B cell (primary cell): ENCODE measurements at regions not wholly inside any gene's neighbourhood (a gene's known extent, or its start where the extent isn't known, plus 50 kb on each side); places are given as distances from the start of the nearest gene placed in this dataset.

Experiments
- ATAC-seq: fragments of 200-7000 bp; cut with Tn5 transposase; one replicate; pipeline ENCODE4 v1.10.0; 2021; ENCODE audit warnings: low read depth, mild to moderate bottlenecking, moderate number of reproducible peaks, moderate library complexity
- CTCF ChIA-PET: fragments of 350-600 bp; sonication (Branson Sonifier 250); formaldehyde crosslinking; loops from one replicate; lab custom pipeline; 2021; ENCODE audit warnings: antibody characterized with exemption, inconsistent platforms; lab: Charles Lee
- POLR2A ChIA-PET: fragments of 350-600 bp; sonication (Branson Sonifier 250); formaldehyde crosslinking; loops from one replicate; lab custom pipeline; 2021; ENCODE audit warnings: antibody characterized with exemption; lab: Charles Lee
- DNase-seq: peaks from one replicate; pipeline ENCODE4 v3.0.0; 2013
- H2AFZ ChIP-seq: 2 replicates; pipeline ENCODE4 v1.6.1; 2012; ENCODE audit warnings: mild to moderate bottlenecking, low read depth, low read length; ENCODE audit not compliant: insufficient read depth, poor library complexity, severe bottlenecking
- H3K27ac ChIP-seq, 2 donors: 1 replicate in 1 of 2; 2 replicates in 1 of 2; pipeline ENCODE4 v1.5.1; 2012 to 2013; ENCODE audit warnings: low read length in 2 of 2, mild to moderate bottlenecking in 2 of 2, moderate library complexity in 1 of 2
- H3K27me3 ChIP-seq, 4 experiments: fragments of 200-600 bp in 1 of 4; sonication (generic) in 1 of 4; replicated peaks in 1 of 4; 1 replicate in 2 of 4; 2 replicates in 2 of 4; pipeline versions ENCODE4 v1.6.1 to v1.7.0; 2013 to 2016; ENCODE audit warnings: low read length in 3 of 4, mild to moderate bottlenecking in 2 of 4, mixed read lengths in 1 of 4, moderate library complexity in 1 of 4; ENCODE audit not compliant: insufficient read depth in 4 of 4, control insufficient read depth in 3 of 4; ENCODE audit errors: control extremely low read depth in 1 of 4
- H3K36me3 ChIP-seq, 2 experiments: replicated peaks in 1 of 2; 1 replicate in 1 of 2; 2 replicates in 1 of 2; pipeline versions ENCODE4 v1.6.1 to v1.7.1; 2013; ENCODE audit warnings: low read length in 1 of 2; ENCODE audit not compliant: insufficient read depth in 2 of 2, control insufficient read depth in 1 of 2; ENCODE audit errors: control extremely low read depth in 1 of 2, extremely low read depth in 1 of 2
- H3K4me1 ChIP-seq, 2 donors: fragments of 200-600 bp in 1 of 2; sonication (generic) in 1 of 2; 1 replicate in 1 of 2; 2 replicates in 1 of 2; pipeline versions ENCODE4 v1.5.1 to v1.6.1; 2013 to 2017; ENCODE audit warnings: low read length in 2 of 2; ENCODE audit not compliant: control insufficient read depth in 2 of 2, insufficient read depth in 2 of 2
- H3K4me2 ChIP-seq: replicated peaks from 2 replicates; pipeline ENCODE3; 2012; ENCODE audit warnings: mild to moderate bottlenecking, low read depth, low read length; ENCODE audit not compliant: poor library complexity, severe bottlenecking
- H3K4me3 ChIP-seq, 5 experiments: fragments of 200-600 bp in 1 of 5; sonication (generic) in 1 of 5; 1 replicate in 3 of 5; 2 replicates in 2 of 5; pipeline versions ENCODE4 v1.5.1 to v1.7.0; 2011 to 2016; ENCODE audit warnings: low read length in 4 of 5, mild to moderate bottlenecking in 4 of 5, low read depth in 2 of 5, control low read depth in 1 of 5, moderate library complexity in 1 of 5; ENCODE audit not compliant: insufficient read depth in 1 of 5; ENCODE audit errors: control extremely low read depth in 1 of 5, extremely low read depth in 1 of 5
- H3K79me2 ChIP-seq: fragments of 200-600 bp; sonication (generic); one replicate; pipeline ENCODE4 v1.6.0; 2016; ENCODE audit warnings: low read length; ENCODE audit not compliant: control insufficient read depth, insufficient read depth
- H3K9ac ChIP-seq: fragments of 200-600 bp; sonication (generic); 2 replicates; pipeline ENCODE4 v1.6.1; 2017; ENCODE audit warnings: mild to moderate bottlenecking, low read length, moderate library complexity
- H3K9me3 ChIP-seq, 3 donors: one replicate each; pipeline versions ENCODE4 v1.6.1 to v1.7.1; 2013; ENCODE audit warnings: low read length in 2 of 3; ENCODE audit not compliant: control insufficient read depth in 2 of 3, insufficient read depth in 1 of 3; ENCODE audit errors: control extremely low read depth in 1 of 3
- H4K20me1 ChIP-seq: 2 replicates; pipeline ENCODE4 v1.6.0; 2012; ENCODE audit warnings: mild to moderate bottlenecking, low read length; ENCODE audit not compliant: insufficient read depth, control insufficient read depth, poor library complexity, severe bottlenecking
- H3K27ac Mint-ChIP-seq: one replicate; pipeline ENCODE4 v1.8.0; 2021; ENCODE audit warnings: mixed read lengths
- H3K27me3 Mint-ChIP-seq: one replicate; pipeline ENCODE4 v1.8.0; 2021; ENCODE audit warnings: mixed read lengths
- H3K4me1 Mint-ChIP-seq: one replicate; pipeline ENCODE4 v1.8.0; 2021; ENCODE audit warnings: mixed read lengths
- H3K4me3 Mint-ChIP-seq: one replicate; pipeline ENCODE4 v1.8.0; 2021; ENCODE audit warnings: mixed read lengths
- H3K9me3 Mint-ChIP-seq: one replicate; pipeline ENCODE4 v1.8.0; 2022; ENCODE audit warnings: mixed read lengths; ENCODE audit not compliant: insufficient read depth
- EZH2 ChIP-seq: IDR thresholded peaks from 2 replicates; pipeline ENCODE4 v1.6.1; 2012; ENCODE audit warnings: borderline replicate concordance, low read depth, mild to moderate bottlenecking, moderate library complexity, low read length; ENCODE audit not compliant: insufficient read depth, poor library complexity, severe bottlenecking
- WGBS: methylation state at CpG from one replicate; pipeline ENCODE4 v1.1.5; 2013; ENCODE audit warnings: missing lambda C conversion rate; ENCODE audit not compliant: insufficient coverage; 5-methylcytosine and 5-hydroxymethylcytosine counted together
- intact Hi-C: fragments of 100-400 bp; cut with micrococcal nuclease; formaldehyde crosslinking; loops from one replicate; pipeline ENCODE4 v1.10.0; 2022
- TF ChIP-seq, protein P1 (sequence below): fragments of 200-600 bp; IDR thresholded peaks from one replicate; pipeline ENCODE4 v1.8.0; 2022; ENCODE audit warnings: antibody characterized with exemption, mild to moderate bottlenecking

DNA sequence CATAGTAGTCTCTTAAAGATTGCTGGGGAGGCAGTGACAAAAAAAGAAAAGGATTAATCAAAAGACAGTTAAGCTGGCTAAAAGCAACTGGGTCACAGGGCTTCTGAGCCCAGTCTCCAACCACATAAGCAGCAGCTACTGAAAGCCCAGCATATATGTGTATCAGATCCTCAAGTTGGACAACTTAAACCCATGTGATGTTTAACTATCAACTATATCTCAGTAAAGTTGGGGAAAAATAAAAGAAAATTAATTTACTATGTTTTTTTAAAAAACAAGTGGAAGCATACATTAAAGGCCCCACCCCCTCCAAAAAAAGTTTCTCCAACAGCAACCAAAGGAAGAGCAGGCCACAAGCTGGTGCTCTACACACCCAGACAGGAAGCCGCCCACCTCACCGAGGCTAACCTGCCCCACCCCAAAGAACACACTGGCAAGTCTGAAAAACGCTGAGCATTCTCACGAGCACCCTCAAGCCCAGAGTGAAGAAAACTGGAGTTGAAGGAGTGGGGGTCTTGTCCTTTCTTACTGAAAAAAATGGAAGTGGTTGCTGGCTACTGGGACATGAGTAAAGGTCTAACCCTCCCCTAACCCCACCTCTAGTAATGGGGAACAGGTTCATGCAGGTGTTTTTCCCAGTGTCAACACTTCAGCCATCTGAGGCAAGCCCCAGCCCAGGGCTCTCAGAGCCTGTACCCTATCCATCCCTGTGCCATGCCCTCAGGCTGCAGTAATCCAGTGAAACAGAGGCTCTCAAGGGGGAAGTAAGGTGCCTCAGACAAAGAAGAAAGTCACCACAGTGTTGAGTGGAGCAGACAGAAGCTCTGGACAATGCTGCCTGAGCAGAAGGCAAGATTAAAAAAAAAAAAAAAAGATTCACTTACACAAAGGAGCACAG is 106.3 kb downstream of the GYPC start:
- TF ChIP-seq, protein P1, sequence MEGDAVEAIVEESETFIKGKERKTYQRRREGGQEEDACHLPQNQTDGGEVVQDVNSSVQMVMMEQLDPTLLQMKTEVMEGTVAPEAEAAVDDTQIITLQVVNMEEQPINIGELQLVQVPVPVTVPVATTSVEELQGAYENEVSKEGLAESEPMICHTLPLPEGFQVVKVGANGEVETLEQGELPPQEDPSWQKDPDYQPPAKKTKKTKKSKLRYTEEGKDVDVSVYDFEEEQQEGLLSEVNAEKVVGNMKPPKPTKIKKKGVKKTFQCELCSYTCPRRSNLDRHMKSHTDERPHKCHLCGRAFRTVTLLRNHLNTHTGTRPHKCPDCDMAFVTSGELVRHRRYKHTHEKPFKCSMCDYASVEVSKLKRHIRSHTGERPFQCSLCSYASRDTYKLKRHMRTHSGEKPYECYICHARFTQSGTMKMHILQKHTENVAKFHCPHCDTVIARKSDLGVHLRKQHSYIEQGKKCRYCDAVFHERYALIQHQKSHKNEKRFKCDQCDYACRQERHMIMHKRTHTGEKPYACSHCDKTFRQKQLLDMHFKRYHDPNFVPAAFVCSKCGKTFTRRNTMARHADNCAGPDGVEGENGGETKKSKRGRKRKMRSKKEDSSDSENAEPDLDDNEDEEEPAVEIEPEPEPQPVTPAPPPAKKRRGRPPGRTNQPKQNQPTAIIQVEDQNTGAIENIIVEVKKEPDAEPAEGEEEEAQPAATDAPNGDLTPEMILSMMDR: no peak
- TF ChIP-seq EZH2: no peak
- DNase-seq (no peak), ATAC-seq (no peak)
- Histone ChIP-seq H3K4me1 (peaks cover 4 to 8% of the 10 kb centered on the region in 2 donors), H3K4me3 (no peak overlapping the region), H2AFZ (no peak overlapping the region), H4K20me1 (no peaks in the 10 kb centered on the region), H3K4me2 (peak overlapping the region; percentile 32), H3K36me3 (no peaks in the 10 kb centered on the region), H3K27ac (no peak overlapping the region), H3K9ac (no peak overlapping the region), H3K79me2 (no peaks in the 10 kb centered on the region), H3K9me3 (no peaks in the 10 kb centered on the region), H3K27me3 (peaks cover 0 to 5% (median 0%) of the 10 kb centered on the region in 4 experiments)
- H3K9me3 Mint-ChIP-seq: no peaks in the 10 kb centered on the region
- H3K4me3 Mint-ChIP-seq: no peak overlapping the region
- CTCF ChIA-PET: interaction anchor here (1.7 kb wide), 1 partner anchor 234 kb away, joined by 5 read pairs; no protein-coding TSS in a partner anchor
- intact Hi-C loops: no loop called here
- H3K27me3 Mint-ChIP-seq: peaks cover 30% of the 10 kb centered on the region
- peaks cover 10% of the 10 kb centered on the region for H3K4me1 Mint-ChIP-seq
- WGBS: 20% methylated on average over 2 of the region's 4 CpGs
- POLR2A ChIA-PET: no interaction called here
- no peak overlapping the region for H3K27ac Mint-ChIP-seq

DNA sequence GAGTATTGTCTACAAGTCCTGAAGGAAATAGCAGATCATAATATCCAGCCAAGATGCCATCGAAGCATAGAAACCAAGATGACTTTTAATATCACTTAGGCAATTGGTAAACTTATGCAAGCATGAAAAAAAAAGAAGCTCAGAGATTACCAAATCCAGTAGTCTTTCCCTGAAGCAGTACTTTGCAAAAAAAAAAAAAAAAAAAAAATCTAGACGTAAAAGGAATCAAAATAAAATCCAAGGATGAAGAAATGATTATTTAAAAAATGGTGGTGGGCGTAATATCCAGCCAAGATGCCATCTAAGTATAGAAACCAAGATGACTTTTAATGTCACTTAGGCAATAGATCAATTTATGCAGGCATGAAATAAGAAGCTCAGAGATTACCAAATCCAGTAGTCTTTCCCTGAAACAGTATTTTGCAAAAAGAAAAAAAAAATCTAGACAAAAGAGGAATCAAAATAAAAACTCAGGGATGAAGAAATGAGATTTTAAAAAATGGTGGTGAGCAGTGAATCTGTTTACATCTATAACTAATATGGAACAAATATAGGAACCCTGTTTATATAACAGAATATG is 108.8 kb downstream of the GYPC start:
- ChIA-PET POLR2A (no interaction called here), CTCF (interaction anchor here (0.9 kb wide), 1 partner anchor 12 kb away, joined by 3 read pairs; no protein-coding TSS in a partner anchor)
- intact Hi-C loops: no loop called here
- H3K27me3 Mint-ChIP-seq: peaks cover 32% of the 10 kb centered on the region
- Histone ChIP-seq H3K27ac (no peak overlapping the region), H3K79me2 (no peaks in the 10 kb centered on the region), H3K36me3 (no peaks in the 10 kb centered on the region), H3K4me2 (no peak overlapping the region), H3K27me3 (peaks cover 0 to 12% (median 0%) of the 10 kb centered on the region in 4 experiments), H2AFZ (no peak overlapping the region), H3K9me3 (no peaks in the 10 kb centered on the region), H4K20me1 (no peaks in the 10 kb centered on the region), H3K4me1 (peaks cover 4 to 8% of the 10 kb centered on the region in 2 donors), H3K9ac (no peak overlapping the region), H3K4me3 (no peak overlapping the region)
- WGBS: 100% methylated on average over 1 of the region's 3 CpGs
- no peak overlapping the region for H3K4me3 Mint-ChIP-seq
- no peak overlapping the region for H3K27ac Mint-ChIP-seq
- no peak for TF ChIP-seq EZH2
- TF ChIP-seq, protein P1: no peak
- DNase-seq (no peak), ATAC-seq (no peak)
- H3K9me3 Mint-ChIP-seq: no peaks in the 10 kb centered on the region
- H3K4me1 Mint-ChIP-seq: peaks cover 10% of the 10 kb centered on the region
